HepG2 (cell line): ENCODE measurements at regions not wholly inside any gene's neighbourhood (a gene's known extent, or its start where the extent isn't known, plus 50 kb on each side); places are given as distances from the start of the nearest gene placed in this dataset.

Source experiments
- RAD21 ChIP-seq: fragments of 450-650 bp; formaldehyde crosslinking; IDR thresholded peaks from 2 replicates; pipeline ENCODE4 v1.5.0; 2020; ENCODE audit warnings: mild to moderate bottlenecking
- THAP11 ChIP-seq: IDR thresholded peaks from 2 replicates; pipeline ENCODE4 v1.6.1; 2016; ENCODE audit warnings: missing biosample characterization, missing genetic modification reagents
- ZNF296 ChIP-seq: sonication (generic); formaldehyde crosslinking; conservative IDR thresholded peaks from 2 replicates; pipeline ENCODE4 v1.5.0; 2020; ENCODE audit warnings: mild to moderate bottlenecking, missing genetic modification reagents
- ZNF512B ChIP-seq: sonication (generic); formaldehyde crosslinking; IDR thresholded peaks from 2 replicates; pipeline ENCODE4 v1.5.1; 2020; ENCODE audit warnings: missing genetic modification reagents, mild to moderate bottlenecking, borderline replicate concordance
- ZNF615 ChIP-seq: sonication (generic); formaldehyde crosslinking; IDR thresholded peaks from 2 replicates; pipeline ENCODE4 v1.5.0; 2020; ENCODE audit warnings: mild to moderate bottlenecking, missing genetic modification reagents, borderline replicate concordance
- ZNF616 ChIP-seq: sonication (generic); formaldehyde crosslinking; IDR thresholded peaks from 2 replicates; pipeline ENCODE4 v1.5.0; 2020; ENCODE audit warnings: low read depth, mild to moderate bottlenecking, missing genetic modification reagents
- TF ChIP-seq, protein P1 (sequence below): sonication (generic); formaldehyde crosslinking; IDR thresholded peaks from 2 replicates; pipeline ENCODE4 v1.5.0; 2020; ENCODE audit warnings: mild to moderate bottlenecking, missing genetic modification reagents, moderate library complexity
- TF ChIP-seq, protein P2 (sequence below): sonication (generic); formaldehyde crosslinking; IDR thresholded peaks from 2 replicates; pipeline ENCODE4 v1.4.0; 2020; ENCODE audit warnings: missing genetic modification reagents
- TF ChIP-seq, protein P3 (sequence below): sonication (generic); formaldehyde crosslinking; IDR thresholded peaks from 2 replicates; pipeline ENCODE4 v1.8.0; 2022; ENCODE audit warnings: low read depth, missing genetic modification reagents

- TF ChIP-seq, protein P1, sequence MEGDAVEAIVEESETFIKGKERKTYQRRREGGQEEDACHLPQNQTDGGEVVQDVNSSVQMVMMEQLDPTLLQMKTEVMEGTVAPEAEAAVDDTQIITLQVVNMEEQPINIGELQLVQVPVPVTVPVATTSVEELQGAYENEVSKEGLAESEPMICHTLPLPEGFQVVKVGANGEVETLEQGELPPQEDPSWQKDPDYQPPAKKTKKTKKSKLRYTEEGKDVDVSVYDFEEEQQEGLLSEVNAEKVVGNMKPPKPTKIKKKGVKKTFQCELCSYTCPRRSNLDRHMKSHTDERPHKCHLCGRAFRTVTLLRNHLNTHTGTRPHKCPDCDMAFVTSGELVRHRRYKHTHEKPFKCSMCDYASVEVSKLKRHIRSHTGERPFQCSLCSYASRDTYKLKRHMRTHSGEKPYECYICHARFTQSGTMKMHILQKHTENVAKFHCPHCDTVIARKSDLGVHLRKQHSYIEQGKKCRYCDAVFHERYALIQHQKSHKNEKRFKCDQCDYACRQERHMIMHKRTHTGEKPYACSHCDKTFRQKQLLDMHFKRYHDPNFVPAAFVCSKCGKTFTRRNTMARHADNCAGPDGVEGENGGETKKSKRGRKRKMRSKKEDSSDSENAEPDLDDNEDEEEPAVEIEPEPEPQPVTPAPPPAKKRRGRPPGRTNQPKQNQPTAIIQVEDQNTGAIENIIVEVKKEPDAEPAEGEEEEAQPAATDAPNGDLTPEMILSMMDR (CRISPR knock-in tag) = peak; percentile 77
- TF ChIP-seq ZNF512B (CRISPR knock-in tag) = no peak
- 0 out of 2 replicates have a peak, but pooled peaks have one; percentile 14 for TF ChIP-seq THAP11
- TF ChIP-seq, protein P2, sequence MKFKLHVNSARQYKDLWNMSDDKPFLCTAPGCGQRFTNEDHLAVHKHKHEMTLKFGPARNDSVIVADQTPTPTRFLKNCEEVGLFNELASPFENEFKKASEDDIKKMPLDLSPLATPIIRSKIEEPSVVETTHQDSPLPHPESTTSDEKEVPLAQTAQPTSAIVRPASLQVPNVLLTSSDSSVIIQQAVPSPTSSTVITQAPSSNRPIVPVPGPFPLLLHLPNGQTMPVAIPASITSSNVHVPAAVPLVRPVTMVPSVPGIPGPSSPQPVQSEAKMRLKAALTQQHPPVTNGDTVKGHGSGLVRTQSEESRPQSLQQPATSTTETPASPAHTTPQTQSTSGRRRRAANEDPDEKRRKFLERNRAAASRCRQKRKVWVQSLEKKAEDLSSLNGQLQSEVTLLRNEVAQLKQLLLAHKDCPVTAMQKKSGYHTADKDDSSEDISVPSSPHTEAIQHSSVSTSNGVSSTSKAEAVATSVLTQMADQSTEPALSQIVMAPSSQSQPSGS (CRISPR knock-in tag) = no peak
- TF ChIP-seq ZNF616 (CRISPR knock-in tag) = no peak
- TF ChIP-seq, protein P3, sequence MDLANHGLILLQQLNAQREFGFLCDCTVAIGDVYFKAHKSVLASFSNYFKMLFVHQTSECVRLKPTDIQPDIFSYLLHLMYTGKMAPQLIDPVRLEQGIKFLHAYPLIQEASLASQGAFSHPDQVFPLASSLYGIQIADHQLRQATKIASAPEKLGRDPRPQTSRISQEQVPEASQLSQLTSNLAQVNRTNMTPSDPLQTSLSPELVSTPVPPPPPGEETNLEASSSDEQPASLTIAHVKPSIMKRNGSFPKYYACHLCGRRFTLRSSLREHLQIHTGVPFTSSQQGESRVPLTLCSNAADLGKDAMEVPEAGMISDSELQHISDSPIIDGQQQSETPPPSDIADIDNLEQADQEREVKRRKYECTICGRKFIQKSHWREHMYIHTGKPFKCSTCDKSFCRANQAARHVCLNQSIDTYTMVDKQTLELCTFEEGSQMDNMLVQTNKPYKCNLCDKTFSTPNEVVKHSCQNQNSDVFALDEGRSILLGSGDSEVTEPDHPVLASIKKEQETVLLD = no peak
- peak; percentile 57 for TF ChIP-seq RAD21 (CRISPR knock-in tag)
- no peak for TF ChIP-seq ZNF296
- no peak for TF ChIP-seq ZNF615 (CRISPR knock-in tag)
- TF ChIP-seq, all 625 proteins: peak for 5
Observed at GRCh38 chr6:84967389-84967788, 203.0 kb upstream of the TBX18 start (continued).
